ENCODE measurements at regions not wholly inside any gene's neighbourhood (a gene's known extent, or its start where the extent isn't known, plus 50 kb on each side); places are given as distances from the start of the nearest gene placed in this dataset.

DNA sequence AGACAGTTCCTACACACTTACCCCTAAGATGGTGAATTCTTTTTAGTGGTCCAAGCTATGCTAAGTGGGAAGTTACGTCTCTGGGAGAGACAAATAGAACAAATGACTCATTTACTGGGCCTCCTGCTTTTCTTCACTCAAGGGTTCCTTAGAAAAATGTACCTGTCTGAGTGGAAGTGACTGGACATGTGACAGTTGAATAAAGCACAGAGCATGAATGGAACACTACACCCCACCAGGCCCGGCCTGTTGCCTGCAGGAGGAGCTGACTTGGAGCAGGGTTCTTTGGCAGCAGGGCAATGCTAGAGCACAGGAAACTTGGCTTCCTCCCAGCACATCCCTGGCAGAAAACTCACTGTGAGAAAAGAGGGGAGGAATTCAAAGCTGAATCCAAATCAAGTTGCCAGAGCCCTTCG, 451.0 kb upstream of the SETBP1 start:
- Histone ChIP-seq H3K27me3 (ENCODE audit: insufficient read depth, low read length) (no peaks in the 10 kb centered on the region), H3K9me2 (ENCODE audit: insufficient read depth) (no peaks in the 10 kb centered on the region), H3K9ac (ENCODE audit: low read length) (no peak overlapping the region), H3K4me2 (ENCODE audit: low read length) (no peak overlapping the region), H3K4me1 (ENCODE audit: control insufficient read depth in 1 of 2, insufficient read depth in 2 of 2, low read length in 2 of 2) (no peaks in the 10 kb centered on the region), H3K4me3 (replicated peaks in 1 of 2; ENCODE audit: low read depth in 1 of 2, low read length in 2 of 2) (no peak overlapping the region), H4K20me1 (ENCODE audit: insufficient read depth) (no peaks in the 10 kb centered on the region), H2AFZ (ENCODE audit: low read depth, low read length, poor library complexity, severe bottlenecking) (no peak overlapping the region), H3K79me2 (ENCODE audit: insufficient read depth, low read length) (no peaks in the 10 kb centered on the region), H3K9me3 (ENCODE audit: control insufficient read depth in 1 of 2, insufficient read depth in 1 of 2, low read depth in 1 of 2, low read length in 2 of 2) (peaks cover 0 to 36% of the 10 kb centered on the region in 2 experiments; a peak in 2 of 4 replicates), H3K27ac (ENCODE audit: low read depth, low read length) (no peak overlapping the region), H3K36me3 (ENCODE audit: control insufficient read depth in 1 of 2, insufficient read depth in 2 of 2, low read length in 2 of 2) (no peaks in the 10 kb centered on the region)
- DNase-seq (ENCODE audit: low read depth, low spot score) (no peak), ATAC-seq (no peak)
- RAD21 ChIA-PET (ENCODE audit: low non-redundant PET in 1 of 2, low total read pairs in 2 of 2, uncharacterized antibody in 2 of 2, unreplicated experiment in 2 of 2), result no interaction called here
- CTCF ChIA-PET, result no interaction called here
- no peak for TF ChIP-seq SP1 (IDR thresholded peaks at IDR 0.05; ENCODE audit: low read depth)
- no peak for TF ChIP-seq POLR2A (IDR thresholded peaks at IDR 0.05; ENCODE audit: borderline replicate concordance, extremely low read depth, insufficient read depth, insufficient read length)
- intact Hi-C loops (cut with micrococcal nuclease), result no loop called here
- no TSS peak for BruUV-seq (replicated peaks)
- POLR2A ChIA-PET, result no interaction called here

DNA sequence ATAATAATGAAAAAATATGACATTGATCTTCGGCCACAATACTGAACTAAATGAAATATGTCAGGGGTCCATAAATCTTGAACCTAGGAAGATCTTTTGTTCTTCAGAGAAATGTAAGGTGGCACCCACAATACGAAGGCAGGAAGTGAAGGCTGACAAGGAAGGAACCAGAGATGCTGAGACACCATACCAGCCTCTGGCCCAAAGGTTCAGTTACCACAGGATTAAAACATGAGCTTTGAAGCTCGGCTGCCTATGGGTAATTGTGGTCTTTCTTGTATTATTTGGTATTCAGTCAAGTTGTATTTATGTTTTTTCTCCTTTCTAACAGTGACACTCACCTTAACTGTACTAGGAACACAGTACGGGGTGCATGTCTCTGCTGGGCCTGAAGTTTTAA, 448.8 kb upstream of the SETBP1 start:
- TF ChIP-seq SIN3A (IDR thresholded peaks at IDR 0.05; ENCODE audit: low read depth), result no peak
- TF ChIP-seq, protein P1, sequence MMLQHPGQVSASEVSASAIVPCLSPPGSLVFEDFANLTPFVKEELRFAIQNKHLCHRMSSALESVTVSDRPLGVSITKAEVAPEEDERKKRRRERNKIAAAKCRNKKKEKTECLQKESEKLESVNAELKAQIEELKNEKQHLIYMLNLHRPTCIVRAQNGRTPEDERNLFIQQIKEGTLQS (IDR thresholded peaks at IDR 0.05), result no peak
- no peak for TF ChIP-seq ZNF274 (IDR thresholded peaks at IDR 0.05; ENCODE audit: low read depth, low read length)
- TF ChIP-seq ELF1 (IDR thresholded peaks at IDR 0.05; ENCODE audit: borderline replicate concordance, low read depth), result no peak
- TF ChIP-seq EZH2 (IDR thresholded peaks at IDR 0.05), result no peak
- TF ChIP-seq TCF7L2 (IDR thresholded peaks at IDR 0.05; ENCODE audit: borderline replicate concordance, extremely low read depth, insufficient read depth, insufficient read length), result no peak
- TF ChIP-seq JUND (IDR thresholded peaks at IDR 0.05), result no peak
- no peak for TF ChIP-seq FOSL1 (IDR thresholded peaks at IDR 0.05; ENCODE audit: low read depth)
- TF ChIP-seq ZFX (IDR thresholded peaks at IDR 0.05), result no peak
- TF ChIP-seq CEBPB (IDR thresholded peaks at IDR 0.05; ENCODE audit: low read depth), result no peak
- TF ChIP-seq POLR2A (IDR thresholded peaks at IDR 0.05; ENCODE audit: borderline replicate concordance, extremely low read depth, insufficient read depth, insufficient read length), result no peak
- TF ChIP-seq EZH2phosphoT487 (IDR thresholded peaks at IDR 0.05; ENCODE audit: borderline replicate concordance), result no peak
- TF ChIP-seq SP1 (IDR thresholded peaks at IDR 0.05; ENCODE audit: low read depth), result no peak
- TF ChIP-seq SRF (IDR thresholded peaks at IDR 0.05; ENCODE audit: low read depth), result no peak
- TF ChIP-seq, protein P2, sequence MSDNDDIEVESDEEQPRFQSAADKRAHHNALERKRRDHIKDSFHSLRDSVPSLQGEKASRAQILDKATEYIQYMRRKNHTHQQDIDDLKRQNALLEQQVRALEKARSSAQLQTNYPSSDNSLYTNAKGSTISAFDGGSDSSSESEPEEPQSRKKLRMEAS (IDR thresholded peaks at IDR 0.05), result no peak
- TF ChIP-seq, protein P3, sequence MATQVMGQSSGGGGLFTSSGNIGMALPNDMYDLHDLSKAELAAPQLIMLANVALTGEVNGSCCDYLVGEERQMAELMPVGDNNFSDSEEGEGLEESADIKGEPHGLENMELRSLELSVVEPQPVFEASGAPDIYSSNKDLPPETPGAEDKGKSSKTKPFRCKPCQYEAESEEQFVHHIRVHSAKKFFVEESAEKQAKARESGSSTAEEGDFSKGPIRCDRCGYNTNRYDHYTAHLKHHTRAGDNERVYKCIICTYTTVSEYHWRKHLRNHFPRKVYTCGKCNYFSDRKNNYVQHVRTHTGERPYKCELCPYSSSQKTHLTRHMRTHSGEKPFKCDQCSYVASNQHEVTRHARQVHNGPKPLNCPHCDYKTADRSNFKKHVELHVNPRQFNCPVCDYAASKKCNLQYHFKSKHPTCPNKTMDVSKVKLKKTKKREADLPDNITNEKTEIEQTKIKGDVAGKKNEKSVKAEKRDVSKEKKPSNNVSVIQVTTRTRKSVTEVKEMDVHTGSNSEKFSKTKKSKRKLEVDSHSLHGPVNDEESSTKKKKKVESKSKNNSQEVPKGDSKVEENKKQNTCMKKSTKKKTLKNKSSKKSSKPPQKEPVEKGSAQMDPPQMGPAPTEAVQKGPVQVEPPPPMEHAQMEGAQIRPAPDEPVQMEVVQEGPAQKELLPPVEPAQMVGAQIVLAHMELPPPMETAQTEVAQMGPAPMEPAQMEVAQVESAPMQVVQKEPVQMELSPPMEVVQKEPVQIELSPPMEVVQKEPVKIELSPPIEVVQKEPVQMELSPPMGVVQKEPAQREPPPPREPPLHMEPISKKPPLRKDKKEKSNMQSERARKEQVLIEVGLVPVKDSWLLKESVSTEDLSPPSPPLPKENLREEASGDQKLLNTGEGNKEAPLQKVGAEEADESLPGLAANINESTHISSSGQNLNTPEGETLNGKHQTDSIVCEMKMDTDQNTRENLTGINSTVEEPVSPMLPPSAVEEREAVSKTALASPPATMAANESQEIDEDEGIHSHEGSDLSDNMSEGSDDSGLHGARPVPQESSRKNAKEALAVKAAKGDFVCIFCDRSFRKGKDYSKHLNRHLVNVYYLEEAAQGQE (IDR thresholded peaks at IDR 0.05; ENCODE audit: low read depth), result no peak
- TF ChIP-seq, protein P4, sequence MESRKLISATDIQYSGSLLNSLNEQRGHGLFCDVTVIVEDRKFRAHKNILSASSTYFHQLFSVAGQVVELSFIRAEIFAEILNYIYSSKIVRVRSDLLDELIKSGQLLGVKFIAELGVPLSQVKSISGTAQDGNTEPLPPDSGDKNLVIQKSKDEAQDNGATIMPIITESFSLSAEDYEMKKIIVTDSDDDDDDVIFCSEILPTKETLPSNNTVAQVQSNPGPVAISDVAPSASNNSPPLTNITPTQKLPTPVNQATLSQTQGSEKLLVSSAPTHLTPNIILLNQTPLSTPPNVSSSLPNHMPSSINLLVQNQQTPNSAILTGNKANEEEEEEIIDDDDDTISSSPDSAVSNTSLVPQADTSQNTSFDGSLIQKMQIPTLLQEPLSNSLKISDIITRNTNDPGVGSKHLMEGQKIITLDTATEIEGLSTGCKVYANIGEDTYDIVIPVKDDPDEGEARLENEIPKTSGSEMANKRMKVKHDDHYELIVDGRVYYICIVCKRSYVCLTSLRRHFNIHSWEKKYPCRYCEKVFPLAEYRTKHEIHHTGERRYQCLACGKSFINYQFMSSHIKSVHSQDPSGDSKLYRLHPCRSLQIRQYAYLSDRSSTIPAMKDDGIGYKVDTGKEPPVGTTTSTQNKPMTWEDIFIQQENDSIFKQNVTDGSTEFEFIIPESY (IDR thresholded peaks at IDR 0.05; ENCODE audit: extremely low read depth, insufficient replicate concordance, low read length), result no peak
- Histone ChIP-seq H3K4me3 (replicated peaks in 1 of 2; ENCODE audit: low read depth in 1 of 2, low read length in 2 of 2) (no peak overlapping the region), H3K79me2 (ENCODE audit: insufficient read depth, low read length) (no peaks in the 10 kb centered on the region), H3K9ac (ENCODE audit: low read length) (no peak overlapping the region), H4K20me1 (ENCODE audit: insufficient read depth) (no peaks in the 10 kb centered on the region), H3K4me1 (ENCODE audit: control insufficient read depth in 1 of 2, insufficient read depth in 2 of 2, low read length in 2 of 2) (no peaks in the 10 kb centered on the region), H2AFZ (ENCODE audit: low read depth, low read length, poor library complexity, severe bottlenecking) (no peak overlapping the region), H3K4me2 (ENCODE audit: low read length) (no peak overlapping the region), H3K36me3 (ENCODE audit: control insufficient read depth in 1 of 2, insufficient read depth in 2 of 2, low read length in 2 of 2) (no peaks in the 10 kb centered on the region), H3K9me2 (ENCODE audit: insufficient read depth) (no peaks in the 10 kb centered on the region), H3K27me3 (ENCODE audit: insufficient read depth, low read length) (no peaks in the 10 kb centered on the region), H3K27ac (ENCODE audit: low read depth, low read length) (no peak overlapping the region), H3K9me3 (ENCODE audit: control insufficient read depth in 1 of 2, insufficient read depth in 1 of 2, low read depth in 1 of 2, low read length in 2 of 2) (peaks cover 5 to 39% of the 10 kb centered on the region in 2 experiments; a peak in 3 of 4 replicates)
- ATAC-seq, result no peak
- ChIA-PET POLR2A (no interaction called here), RAD21 (ENCODE audit: low non-redundant PET in 1 of 2, low total read pairs in 2 of 2, uncharacterized antibody in 2 of 2, unreplicated experiment in 2 of 2) (no interaction called here), CTCF (no interaction called here)
- no peak for DNase-seq (ENCODE audit: low read depth, low spot score)
- intact Hi-C loops (cut with micrococcal nuclease), result no loop called here
- no TSS peak for BruUV-seq (replicated peaks)

All from HCT116 (cell line).